CD4-positive, alpha-beta T cell treated with Interleukin-10 for 1 hour (primary cell): ENCODE measurements at regions not wholly inside any gene's neighbourhood (a gene's known extent, or its start where the extent isn't known, plus 50 kb on each side); places are given as distances from the start of the nearest gene placed in this dataset.
"Not testable (repeated sequence)": the region's sequence is repeated elsewhere in the genome, so short reads cannot be mapped to it uniquely, and the experiment has no call there.

Experiments used
- DNase-seq: peaks from one replicate; pipeline ENCODE4 v3.0.0-alpha.2; 2020

GRCh38 chr5:12078286-12078685, 174.0 kb upstream of the CTNND2 start:
- DNase-seq = not testable (repeated sequence)

- DNase-seq = no peak
These were observed 169.2 kb upstream of the CTNND2 start for GRCh38 chr5:12073426-12073825.

DNA sequence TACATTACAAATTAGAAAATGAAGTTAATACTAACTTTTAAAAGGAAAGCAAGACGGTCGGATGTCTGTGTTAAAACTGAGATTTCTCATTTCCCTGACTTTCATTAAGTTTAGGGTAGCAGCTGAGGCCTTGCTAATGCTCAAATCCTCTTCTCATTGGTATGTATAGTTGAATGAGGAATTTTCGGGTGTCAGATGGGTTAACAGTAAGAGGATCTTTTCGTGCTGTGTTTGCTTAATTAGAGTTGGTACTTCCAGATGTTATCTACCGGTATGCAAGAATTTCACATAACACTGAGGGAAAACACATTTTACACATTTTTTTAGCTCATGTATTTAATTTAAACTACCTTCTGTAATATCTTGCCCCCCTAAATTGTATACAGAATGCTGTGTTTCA, 168.2 kb upstream of the CTNND2 start:
- DNase-seq = no peak

GRCh38 chr5:12071455-12071854, 167.2 kb upstream of the CTNND2 start:
- no peak for DNase-seq

GRCh38 chr5:12023614-12024241, 119.5 kb upstream of the CTNND2 start:
- no peak for DNase-seq

DNA sequence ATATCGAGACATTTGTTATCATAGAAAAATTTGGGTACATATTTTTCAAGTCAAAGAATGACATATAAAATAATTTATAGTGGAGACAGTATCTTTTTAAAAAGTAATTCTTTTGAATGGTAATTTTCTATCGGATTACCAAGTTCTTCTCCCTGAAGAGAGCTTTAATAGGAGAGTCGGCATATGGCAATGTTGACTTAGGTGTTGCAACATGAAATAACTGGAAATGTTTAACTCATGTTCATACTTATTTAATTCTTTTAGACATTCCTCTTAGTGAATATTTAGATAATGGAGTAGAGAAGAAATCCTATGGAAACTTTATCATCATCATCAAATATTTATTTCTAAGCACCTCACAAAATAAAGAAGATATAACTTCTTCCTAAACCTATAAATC, 118.2 kb upstream of the CTNND2 start:
- no peak for DNase-seq

DNA sequence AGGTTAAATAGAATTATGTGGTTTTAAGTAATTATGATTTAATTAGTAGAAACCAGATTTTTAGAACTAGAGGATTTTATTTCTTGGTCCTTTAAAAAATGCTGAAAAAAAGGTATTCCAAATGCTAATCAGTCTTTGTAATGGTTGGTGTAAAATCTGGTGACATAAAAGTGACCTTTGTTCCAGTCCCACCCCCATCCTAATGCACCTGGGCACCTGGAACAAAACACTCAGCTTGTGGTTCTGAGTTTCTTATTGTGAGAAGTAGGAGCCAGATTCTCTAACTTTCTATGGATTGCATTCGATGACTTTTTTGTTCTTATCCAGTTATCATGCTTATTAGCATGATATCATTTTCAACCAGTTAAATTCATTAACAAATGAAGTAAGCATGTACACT, 115.1 kb upstream of the CTNND2 start:
- no peak for DNase-seq

GRCh38 chr5:12017007-12017406, 112.8 kb upstream of the CTNND2 start:
- no peak for DNase-seq

DNA sequence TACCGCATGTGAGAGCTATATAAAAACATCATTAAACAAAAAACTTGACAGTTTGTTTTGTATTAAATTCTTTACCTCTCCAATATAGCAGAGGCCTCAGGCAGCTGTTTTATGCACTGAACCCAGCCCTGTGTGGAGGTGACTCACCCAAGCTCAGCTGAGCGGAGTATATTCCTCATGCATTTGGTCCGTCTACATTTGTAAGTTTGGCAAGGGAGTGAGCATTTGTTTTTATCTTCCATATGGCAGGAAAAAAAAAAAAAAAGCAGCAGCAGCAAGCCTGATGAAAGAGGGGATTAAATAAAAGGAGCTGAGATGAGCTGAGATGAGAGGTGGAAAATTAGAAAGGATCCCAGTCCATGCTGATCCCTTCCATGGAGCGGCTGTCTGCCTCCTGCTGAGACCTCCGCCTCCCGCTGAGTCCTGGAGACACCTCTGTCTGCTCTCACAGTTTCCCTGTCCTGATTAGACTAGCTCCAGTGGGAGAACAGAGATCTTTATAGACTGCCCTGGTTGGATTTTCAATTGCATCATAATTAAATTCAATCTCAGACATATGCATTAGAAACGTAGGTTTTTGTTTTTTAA, 112.0 kb upstream of the CTNND2 start:
- DNase-seq = no peak

- no peak for DNase-seq
These were observed 109.1 kb upstream of the CTNND2 start for GRCh38 chr5:12013351-12013750.

- no peak for DNase-seq
These were observed 99.4 kb upstream of the CTNND2 start for GRCh38 chr5:12003680-12004079.

DNA sequence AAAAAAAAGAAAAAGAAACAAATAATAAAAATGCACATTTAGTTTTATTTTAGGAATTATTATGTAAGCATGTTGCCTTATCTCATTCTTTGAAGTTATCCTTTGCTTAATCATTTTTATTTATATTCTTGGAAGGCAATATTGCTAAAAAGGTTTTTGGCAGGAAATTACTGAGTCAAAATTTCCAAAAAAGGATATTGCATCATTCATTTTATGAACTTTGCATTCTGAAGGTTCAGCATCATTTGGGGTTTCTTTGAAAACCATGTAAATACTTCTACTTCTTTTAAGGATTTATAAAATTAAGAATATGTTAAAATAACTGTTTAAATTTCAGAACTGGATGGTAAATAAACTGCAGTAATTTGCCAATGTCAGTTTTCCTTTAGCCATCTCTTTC, 94.2 kb upstream of the CTNND2 start:
- DNase-seq = no peak

- DNase-seq = no peak
These were observed 93.7 kb upstream of the CTNND2 start for GRCh38 chr5:11997942-11998341.

GRCh38 chr5:11992518-11992917, 88.3 kb upstream of the CTNND2 start:
- no peak for DNase-seq

DNA sequence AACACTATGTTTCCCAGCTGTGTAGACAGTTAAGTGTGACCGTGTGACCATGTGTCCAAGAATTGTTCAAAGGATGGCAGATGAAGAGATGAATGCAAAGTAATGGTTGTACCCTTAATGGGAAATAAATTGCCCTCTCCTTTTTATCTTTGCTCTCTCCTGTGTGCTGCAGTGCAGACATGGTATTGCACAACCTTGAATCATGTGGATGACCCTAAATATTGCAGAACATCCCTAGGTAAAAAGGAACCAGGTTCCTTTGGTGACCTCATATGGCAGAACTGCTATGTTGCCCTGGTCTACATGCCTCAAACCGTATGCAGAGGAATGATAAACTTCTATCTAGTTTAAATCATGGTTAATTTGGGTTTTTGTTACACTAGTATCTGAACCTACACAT, 81.7 kb upstream of the CTNND2 start:
- no peak for DNase-seq

DNA sequence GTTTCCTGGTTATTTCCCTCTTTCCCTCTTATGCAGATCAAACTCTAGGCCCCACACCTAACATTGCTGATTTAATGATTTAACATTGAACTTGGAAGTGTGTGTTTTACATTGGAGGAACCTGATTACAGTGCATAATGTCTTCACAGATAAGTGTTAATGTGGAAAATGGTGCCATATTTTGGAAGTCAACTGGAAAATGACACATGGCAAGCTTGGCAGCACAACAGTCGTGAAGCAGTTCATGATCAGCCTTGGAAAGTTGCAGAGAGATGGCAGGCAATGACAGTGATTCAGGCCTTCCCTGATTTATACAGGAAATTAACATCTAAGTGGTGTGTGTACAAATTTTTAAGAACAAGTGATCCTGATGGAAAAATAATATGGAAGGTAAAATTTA, 80.0 kb upstream of the CTNND2 start:
- no peak for DNase-seq

- DNase-seq = no peak
These were observed 77.7 kb upstream of the CTNND2 start for GRCh38 chr5:11981986-11982385.

DNA sequence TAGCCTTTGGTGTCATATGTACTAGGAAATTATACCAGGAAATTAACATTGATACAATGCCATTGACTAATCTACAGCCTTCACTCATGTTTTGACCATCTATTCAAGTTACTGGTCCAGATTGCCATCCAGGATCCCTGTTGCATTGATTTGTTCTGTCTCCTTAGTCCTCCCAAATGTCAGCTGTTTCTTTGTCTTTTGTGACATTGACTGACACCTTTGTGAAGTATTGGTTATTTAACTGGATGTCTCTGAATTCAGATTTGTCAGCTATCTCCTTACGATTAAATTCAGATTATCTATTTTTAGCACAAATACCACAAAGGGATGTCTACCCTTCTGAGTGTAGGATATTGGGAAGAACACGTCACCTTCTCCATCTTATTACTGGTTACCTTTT, 73.7 kb upstream of the CTNND2 start:
- no peak for DNase-seq

DNA sequence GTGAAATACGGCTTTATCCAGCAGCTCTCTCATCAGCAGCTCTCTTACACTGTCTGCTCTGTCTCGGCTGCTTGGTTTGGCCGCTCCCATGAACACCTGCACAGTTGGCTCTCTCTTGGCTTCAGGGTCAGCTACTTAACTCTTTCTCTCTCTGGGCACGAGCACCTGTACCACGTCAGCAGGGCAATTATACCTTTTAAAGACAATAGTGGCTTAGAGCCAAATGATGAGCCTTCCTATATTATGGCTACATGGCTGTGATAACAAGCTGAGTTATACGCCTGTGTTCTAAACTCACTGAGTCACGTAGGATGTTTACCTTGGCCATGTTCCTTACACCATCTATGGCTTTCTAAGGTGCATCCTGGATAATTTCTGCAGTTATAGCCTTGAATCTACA, 69.2 kb upstream of the CTNND2 start:
- no peak for DNase-seq

GRCh38 chr5:11963227-11963626, 59.0 kb upstream of the CTNND2 start:
- no peak for DNase-seq

- DNase-seq = no peak
These were observed 57.9 kb upstream of the CTNND2 start for GRCh38 chr5:11962122-11962521.

DNA sequence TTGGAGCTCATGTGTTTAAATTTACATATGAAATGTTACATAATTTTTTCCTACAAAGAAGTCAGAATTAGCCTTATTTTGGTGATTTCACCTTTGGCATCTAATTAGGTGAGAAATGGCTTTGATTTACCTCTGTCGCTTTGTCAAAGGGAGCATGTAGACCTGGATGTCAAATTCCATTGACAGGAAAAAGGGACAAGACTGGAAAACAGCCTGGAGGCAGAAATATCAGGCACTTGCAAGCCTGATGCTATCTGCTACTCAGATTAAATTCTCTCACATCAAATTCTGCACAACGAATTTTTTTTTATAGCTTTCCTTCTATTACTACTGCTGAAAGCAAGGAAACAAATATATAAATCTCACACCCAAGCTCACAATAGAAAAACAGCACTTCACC, 54.1 kb upstream of the CTNND2 start:
- DNase-seq = no peak

DNA sequence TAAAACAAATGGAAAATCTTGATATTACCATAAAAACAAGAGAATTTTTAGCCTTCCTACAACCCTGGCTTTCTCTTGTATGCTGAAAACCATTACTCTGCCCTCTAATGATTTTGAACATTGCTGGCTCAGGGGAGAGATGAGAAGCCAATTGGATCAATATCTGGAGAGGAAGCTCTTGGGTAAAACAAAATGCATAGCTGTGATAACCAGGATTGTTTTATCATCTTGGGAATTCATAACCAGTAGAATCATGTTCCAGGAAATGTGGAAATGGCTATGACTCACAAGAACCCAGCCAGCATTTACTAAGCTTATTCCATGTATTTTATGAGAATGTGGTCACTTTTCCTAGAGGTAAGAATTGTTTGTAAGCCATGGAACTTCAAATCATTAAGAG, 51.1 kb upstream of the CTNND2 start:
- DNase-seq = no peak
